Fibroblast of skin of left biceps (primary cell): ENCODE measurements at regions not wholly inside any gene's neighbourhood (a gene's known extent, or its start where the extent isn't known, plus 50 kb on each side); places are given as distances from the start of the nearest gene placed in this dataset.
A peak's percentile ranks its signal among the peaks of the same experiment; 100 is the strongest.
"Not testable (repeated sequence)": the region's sequence is repeated elsewhere in the genome, so short reads cannot be mapped to it uniquely, and the experiment has no call there.

Experiments
- DNase-seq, 2 experiments: peaks; one replicate each; pipeline ENCODE4 v3.0.0-alpha.2; 2013; ENCODE audit warnings: low read depth in 2 of 2

DNA sequence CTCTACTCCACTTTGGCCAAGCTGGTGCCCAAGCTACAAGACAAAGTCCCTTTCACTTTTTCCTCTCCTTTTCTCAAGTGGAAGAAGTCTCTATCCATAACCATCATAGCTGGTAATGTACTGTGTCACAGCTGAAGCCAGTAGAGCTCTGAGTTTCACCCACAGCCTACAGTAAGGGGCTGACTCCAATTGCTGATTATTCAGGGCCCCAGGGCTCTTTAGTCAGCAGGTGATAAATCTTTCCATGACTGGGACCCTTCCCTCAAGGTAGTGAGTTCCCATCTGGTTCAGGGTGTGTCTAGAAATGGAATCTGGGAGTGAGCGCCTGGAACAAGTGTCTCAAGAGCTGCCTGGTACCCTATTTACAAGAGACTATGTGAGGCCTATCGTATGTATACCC lies 436.0 kb upstream of the CA10 start:
- DNase-seq = no peak

- DNase-seq = no peak
These were observed 388.5 kb upstream of the CA10 start for GRCh38 chr17:52546990-52547389.

DNA sequence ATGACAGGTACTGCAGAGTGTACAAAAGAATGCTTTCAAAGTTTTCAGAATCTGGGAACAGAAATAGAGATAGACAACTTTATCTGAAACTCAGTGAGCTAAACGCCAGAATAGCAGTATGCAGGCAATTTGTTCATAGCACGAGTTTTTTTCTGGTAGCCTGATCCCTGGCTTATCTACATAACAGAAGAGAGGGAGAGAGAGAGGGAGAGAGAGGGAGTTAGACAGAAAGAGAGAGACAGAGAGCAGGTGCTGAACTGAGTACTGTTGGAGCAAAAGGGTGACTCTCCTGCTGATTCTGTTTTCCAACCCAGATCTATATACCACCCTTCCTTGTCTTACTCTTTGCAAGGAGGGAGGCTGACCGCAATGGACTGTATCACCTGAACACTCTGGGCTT lies 388.0 kb upstream of the CA10 start:
- DNase-seq = no peak

GRCh38 chr17:52537421-52537820 lies 378.9 kb upstream of the CA10 start:
- DNase-seq = no peak

GRCh38 chr17:52536489-52536888 lies 378.0 kb upstream of the CA10 start:
- DNase-seq = no peak

DNA sequence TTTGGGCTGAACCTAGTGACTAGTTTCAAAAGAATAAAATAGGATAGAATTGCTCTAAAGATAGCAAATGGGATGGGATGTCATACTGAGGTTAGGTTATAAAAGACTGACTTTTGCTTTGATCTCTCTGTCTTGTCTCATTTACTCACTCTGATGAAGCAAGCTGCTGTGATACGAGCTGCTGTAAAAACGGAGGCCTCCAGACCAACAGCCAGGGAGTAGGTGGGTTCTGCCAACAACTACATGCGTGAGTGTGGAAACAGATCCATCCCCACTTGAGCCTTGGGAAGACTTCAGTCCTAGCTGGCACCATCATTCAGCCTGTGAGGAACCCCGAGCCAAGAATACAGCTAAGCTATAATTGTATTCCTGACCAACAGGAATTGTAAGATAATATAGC lies 373.9 kb upstream of the CA10 start:
- DNase-seq = no peak

DNA sequence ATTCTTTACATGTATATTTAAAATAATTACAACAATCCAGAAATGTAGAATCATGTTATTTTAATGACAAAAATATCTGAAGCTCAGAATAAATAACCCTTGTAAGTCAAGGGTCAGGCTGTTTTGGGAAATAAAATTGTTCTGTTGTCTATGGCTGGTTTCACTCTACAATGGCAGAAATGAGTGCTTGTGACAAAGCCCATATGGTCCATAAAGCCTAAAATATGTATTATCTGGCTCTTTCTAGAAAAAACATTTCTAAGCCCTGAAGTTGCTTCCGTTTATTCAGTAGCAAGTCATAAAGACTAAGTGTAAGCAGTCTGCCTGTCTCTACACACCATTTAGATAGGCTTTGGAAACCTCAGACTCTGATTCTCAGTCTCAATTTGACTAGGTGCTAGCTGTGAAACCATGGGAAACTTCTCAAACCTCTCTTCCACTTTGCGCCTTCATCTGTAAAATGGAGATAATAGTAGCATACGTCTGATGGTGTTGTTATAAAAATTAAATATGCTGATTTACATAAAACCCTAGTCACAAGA lies 365.7 kb upstream of the CA10 start:
- no peak for DNase-seq

GRCh38 chr17:52517176-52517575 lies 358.7 kb upstream of the CA10 start:
- no peak for DNase-seq

- DNase-seq = no peak
These were observed 357.4 kb upstream of the CA10 start for GRCh38 chr17:52515927-52516326.

DNA sequence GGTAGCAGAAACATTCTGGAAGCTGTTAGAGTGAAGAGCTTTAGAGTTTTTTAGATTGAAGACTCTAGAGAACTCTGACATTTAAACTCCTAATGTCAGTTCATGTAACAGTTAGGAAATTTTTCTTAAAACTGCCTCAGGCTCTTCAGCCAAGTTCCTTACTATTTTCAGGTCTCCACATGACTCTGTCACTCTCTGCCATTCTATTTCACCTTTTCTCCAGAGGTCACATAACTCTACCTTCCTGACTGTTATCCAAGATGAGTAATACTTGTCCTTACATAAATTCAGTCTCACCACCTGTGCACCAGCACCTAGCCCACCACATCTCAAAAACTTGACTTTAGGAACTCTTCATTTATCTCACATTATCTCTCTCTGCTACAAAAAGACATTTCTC lies 347.1 kb upstream of the CA10 start:
- no peak for DNase-seq

- no peak for DNase-seq
These were observed 345.6 kb upstream of the CA10 start for GRCh38 chr17:52504081-52504480.

GRCh38 chr17:52495646-52496045 lies 337.1 kb upstream of the CA10 start:
- no peak for DNase-seq

DNA sequence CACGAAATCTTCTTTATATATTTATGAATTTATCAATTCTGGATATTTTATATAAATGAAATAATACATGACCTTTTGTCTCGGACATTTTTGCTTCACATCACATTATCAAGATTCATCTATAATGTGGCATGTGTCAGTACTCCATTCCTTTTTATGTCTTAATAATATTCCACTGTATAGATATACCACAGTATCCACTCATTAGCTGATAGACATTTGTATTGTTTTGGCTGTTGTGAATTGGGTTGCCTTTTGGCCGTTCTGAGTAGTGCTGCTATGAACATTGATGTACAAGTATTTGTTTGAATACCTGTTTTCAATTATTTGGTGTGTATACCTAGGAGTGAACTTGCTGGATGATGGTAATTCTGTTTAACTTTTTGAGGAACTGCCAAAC lies 323.8 kb upstream of the CA10 start:
- DNase-seq = no peak

DNA sequence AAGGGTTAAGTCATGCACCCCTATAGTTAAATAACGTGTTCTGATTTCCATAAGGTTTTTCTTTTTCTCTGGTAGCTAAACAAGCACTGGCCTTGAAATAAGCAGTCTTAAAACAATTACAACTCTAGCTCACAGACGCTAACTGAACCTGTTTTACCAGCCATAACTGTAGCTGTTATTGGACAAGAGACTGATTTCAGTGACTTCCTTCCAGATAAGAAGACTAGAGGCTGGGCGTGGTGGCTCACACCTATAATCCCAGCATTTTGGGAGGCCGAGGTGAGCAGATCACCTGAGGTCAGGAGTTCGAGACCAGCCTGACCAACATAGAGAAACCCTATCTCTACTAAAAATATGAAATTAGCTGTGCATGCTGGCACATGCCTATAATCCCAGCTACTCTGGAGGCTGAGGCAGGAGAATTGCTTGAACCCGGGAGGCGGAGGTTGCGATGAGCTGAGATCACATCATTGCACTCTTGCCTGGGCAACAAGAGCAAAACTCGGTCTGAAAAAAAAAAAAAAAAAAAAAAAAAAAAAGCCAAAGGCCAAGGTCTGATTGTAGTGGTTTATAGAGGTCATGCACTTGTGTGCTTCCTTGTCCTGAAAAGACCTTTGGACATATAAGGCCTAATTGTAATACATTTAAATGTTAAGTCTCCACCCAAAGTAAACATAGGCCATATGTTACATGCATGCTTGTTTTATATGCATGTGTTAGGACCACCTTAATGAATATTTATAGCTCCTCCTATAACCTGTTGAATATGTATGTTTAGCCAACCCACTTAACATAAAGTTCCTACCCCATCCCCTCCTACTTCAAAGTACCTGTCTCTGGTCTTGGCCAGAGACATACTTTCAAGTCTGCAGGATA lies 319.5 kb upstream of the CA10 start:
- DNase-seq = no peak

DNA sequence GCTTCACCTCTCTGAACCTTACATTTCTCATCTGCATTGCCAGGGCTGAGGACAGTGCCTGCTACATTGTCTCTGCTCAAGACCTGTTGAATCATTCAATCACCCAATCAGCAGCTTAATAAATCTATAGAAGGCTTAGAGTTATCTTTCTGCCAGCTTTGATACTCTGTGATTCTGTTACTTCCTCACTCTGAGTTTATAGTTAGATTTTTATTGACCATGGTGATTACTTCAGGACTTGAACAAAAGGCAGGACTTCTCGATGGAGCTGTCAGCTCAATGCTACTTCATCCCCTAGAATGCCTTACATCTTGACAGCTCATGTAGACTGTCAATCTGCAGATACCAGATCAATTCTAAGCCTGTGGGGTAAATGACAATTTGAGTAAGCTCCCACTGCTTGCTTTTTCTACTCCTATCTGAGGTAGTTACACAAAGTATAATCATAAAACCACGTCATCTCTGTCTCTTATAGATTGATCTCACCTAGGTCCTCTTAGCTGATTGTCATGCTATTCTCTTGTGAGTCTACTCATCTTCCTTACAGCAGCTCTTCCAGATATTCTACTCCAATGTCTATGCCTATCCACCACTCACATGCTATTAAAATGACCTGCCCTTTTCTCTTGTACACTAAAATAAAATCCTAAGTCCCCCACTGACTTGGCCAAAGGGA lies 318.3 kb upstream of the CA10 start:
- DNase-seq = no peak

- no peak for DNase-seq
These were observed 312.0 kb upstream of the CA10 start for GRCh38 chr17:52470553-52470952.

DNA sequence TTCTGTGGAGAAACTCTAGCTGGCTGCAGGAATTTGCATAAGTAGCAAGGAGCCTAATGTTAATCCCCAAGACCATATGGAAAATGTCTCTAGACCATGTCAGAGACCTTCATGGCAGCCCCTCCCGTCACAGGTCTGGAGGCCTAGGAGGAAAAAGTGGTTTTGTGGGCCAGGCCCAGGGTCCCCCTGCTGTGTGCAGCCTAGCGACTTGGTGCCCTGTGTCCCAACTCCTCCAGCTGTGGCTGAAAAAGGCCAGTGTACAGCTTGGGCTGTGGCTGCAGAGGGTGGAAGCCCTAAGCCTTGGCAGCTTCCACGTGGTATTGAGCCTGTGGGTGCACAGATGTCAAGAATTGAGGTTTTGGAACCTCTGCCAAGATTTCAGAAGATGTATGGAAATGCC lies 306.9 kb upstream of the CA10 start:
- DNase-seq = no peak

DNA sequence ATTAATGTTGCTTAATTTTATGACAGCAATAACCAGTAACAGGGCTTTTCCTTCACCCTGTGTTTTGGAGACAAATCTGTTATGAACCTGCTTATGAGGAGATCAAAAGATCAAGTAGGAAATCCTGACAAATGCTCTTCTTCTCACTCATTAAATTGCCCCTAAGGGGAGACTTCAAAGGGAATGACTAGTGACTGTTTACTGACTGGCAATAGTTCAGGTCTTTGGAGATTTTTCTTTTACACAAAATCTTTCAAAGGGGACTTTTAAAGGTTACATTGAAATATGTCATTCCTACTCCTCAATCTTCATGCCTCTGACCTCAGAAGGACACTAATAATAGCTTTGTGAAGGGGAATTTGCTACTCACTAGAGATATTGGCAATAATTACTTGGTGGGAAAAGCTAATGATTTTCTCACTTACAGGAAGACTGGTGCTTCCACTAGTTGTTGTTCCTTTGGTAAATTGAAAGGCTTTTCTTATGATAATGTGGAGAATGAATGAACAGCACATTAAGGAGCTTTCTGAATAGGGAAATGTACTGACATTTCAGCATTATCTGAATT lies 292.9 kb upstream of the CA10 start:
- no peak for DNase-seq

DNA sequence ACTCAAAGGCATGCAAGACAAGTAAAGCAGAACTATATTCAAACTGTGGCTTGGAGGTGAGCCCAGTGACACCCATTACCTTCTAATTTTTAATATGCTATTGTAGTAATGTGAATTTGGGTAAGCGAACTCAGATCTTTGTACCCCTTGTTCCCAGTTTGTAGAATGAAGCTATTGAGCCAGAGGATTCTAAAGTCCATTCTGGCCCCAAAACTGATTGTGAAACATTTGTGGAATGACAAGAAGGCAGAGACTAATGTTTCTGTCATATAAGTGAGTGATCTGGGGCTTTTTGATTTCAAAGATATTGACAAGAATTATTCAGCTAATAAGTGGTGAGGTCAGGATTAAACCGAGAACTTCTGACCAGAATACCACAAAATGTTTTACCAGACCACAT lies 283.8 kb upstream of the CA10 start:
- no peak for DNase-seq

- no peak for DNase-seq
These were observed 262.1 kb upstream of the CA10 start for GRCh38 chr17:52420555-52421078.

DNA sequence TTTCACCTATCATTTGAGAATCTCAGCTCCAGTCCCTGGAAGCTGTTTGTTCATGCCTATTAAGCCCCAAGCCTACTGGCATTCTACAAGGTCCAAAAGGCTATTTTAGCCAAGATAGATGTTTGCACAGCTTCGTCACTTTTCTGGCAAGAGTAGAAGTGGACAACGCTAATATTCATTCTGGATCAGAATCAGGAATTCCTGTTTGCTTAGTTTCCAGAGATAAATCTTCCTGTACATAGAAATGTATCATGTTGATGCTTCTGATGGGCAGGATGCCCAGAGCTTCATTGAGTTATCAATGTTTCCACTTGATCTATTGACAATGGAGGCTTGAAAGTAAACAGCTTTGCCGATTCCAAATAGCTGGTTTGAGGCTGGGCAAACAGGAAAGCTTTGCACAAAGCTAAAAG lies 260.7 kb upstream of the CA10 start:
- DNase-seq = peak; percentile 2 to 4

- no peak for DNase-seq
These were observed 252.3 kb upstream of the CA10 start for GRCh38 chr17:52410781-52411180.

DNA sequence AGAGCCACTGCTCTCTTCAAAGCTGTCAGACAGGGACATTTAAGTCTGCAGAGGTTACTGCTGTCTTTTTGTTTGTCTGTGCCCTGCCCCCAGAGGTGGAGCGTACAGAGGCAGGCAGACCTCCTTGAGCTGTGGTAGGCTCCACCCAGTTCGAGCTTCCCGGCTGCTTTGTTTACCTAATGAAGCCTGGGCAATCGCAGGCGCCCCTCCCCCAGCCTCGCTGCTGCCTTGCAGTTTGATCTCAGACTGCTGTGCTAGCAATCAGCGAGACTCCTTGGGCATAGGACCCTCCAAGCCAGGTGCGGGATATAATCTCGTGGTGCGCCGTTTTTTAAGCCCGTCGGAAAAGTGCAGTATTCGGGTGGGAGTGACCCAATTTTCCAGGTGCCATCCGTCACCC lies 250.7 kb upstream of the CA10 start:
- not testable (repeated sequence) for DNase-seq
